ENCODE measurements at regions not wholly inside any gene's neighbourhood (a gene's known extent, or its start where the extent isn't known, plus 50 kb on each side); places are given as distances from the start of the nearest gene placed in this dataset.

GRCh38 chr3:44048196-44048924, 193.3 kb upstream of the TOPAZ1 start:
- H3K4me3 ChIP-seq (replicated peaks; ENCODE audit: low read depth, low read length): no peak overlapping the region
- TF ChIP-seq CTCF (IDR thresholded peaks at IDR 0.05; ENCODE audit: low read length, missing control alignments): no peak
- DNase-seq (ENCODE audit: low read depth): no peak

GRCh38 chr3:44048949-44049348, 192.7 kb upstream of the TOPAZ1 start:
- DNase-seq (ENCODE audit: low read depth): no peak

GRCh38 chr3:44050101-44050500, 191.6 kb upstream of the TOPAZ1 start:
- no peak for DNase-seq (ENCODE audit: low read depth)
- TF ChIP-seq CTCF (IDR thresholded peaks at IDR 0.05; ENCODE audit: low read length, missing control alignments): no peak
- H3K4me3 ChIP-seq (replicated peaks; ENCODE audit: low read depth, low read length): no peak overlapping the region

More at GRCh38 chr3:44048949-44049348, 192.7 kb upstream of the TOPAZ1 start:
- no peak overlapping the region for H3K4me3 ChIP-seq (replicated peaks; ENCODE audit: low read depth, low read length)
- no peak for TF ChIP-seq CTCF (IDR thresholded peaks at IDR 0.05; ENCODE audit: low read length, missing control alignments)

GRCh38 chr3:44050867-44051266, 190.8 kb upstream of the TOPAZ1 start:
- no peak for TF ChIP-seq CTCF (IDR thresholded peaks at IDR 0.05; ENCODE audit: low read length, missing control alignments)
- no peak overlapping the region for H3K4me3 ChIP-seq (replicated peaks; ENCODE audit: low read depth, low read length)
- DNase-seq (ENCODE audit: low read depth): no peak

GRCh38 chr3:44055951-44056350, 185.7 kb upstream of the TOPAZ1 start:
- H3K4me3 ChIP-seq (replicated peaks; ENCODE audit: low read depth, low read length): no peak overlapping the region
- no peak for TF ChIP-seq CTCF (IDR thresholded peaks at IDR 0.05; ENCODE audit: low read length, missing control alignments)
- DNase-seq (ENCODE audit: low read depth): no peak

GRCh38 chr3:44056446-44057240, 185.0 kb upstream of the TOPAZ1 start:
- TF ChIP-seq CTCF (IDR thresholded peaks at IDR 0.05; ENCODE audit: low read length, missing control alignments): no peak
- H3K4me3 ChIP-seq (replicated peaks; ENCODE audit: low read depth, low read length): no peak overlapping the region
- no peak for DNase-seq (ENCODE audit: low read depth)

Data from fibroblast of pulmonary artery (primary cell).